ENCODE measurements at regions not wholly inside any gene's neighbourhood (a gene's known extent, or its start where the extent isn't known, plus 50 kb on each side); places are given as distances from the start of the nearest gene placed in this dataset.

GRCh38 chr20:24896984-24897383 is 52.1 kb upstream of the CST7 start:
- Histone ChIP-seq H3K9ac (no peak overlapping the region), H3K4me2 (no peak overlapping the region), H2AFZ (ENCODE audit: low read depth) (no peak overlapping the region), H3K27ac (no peak overlapping the region), H3K36me3 (ENCODE audit: insufficient read depth) (no peaks in the 10 kb centered on the region), H4K20me1 (ENCODE audit: insufficient read depth) (no peaks in the 10 kb centered on the region), H3K79me2 (ENCODE audit: insufficient read depth, low read depth) (no peaks in the 10 kb centered on the region), H3K4me3 (IDR thresholded peaks at IDR 0.05; ENCODE audit: insufficient read depth, low read depth, low read length) (no peak overlapping the region), H3K27me3 (ENCODE audit: insufficient read depth, low read depth) (no peaks in the 10 kb centered on the region), H3K4me1 (ENCODE audit: low read depth, poor library complexity, severe bottlenecking) (peaks cover 9% of the 10 kb centered on the region)
- TF ChIP-seq CTCF (conservative IDR thresholded peaks at IDR 0.05; ENCODE audit: low read depth, low read length): no peak

GRCh38 chr20:24897974-24898373 is 51.1 kb upstream of the CST7 start:
- H3K9ac ChIP-seq: no peak overlapping the region
- no peaks in the 10 kb centered on the region for H3K36me3 ChIP-seq (ENCODE audit: insufficient read depth)
- no peak overlapping the region for H3K27ac ChIP-seq
- no peak for TF ChIP-seq CTCF (conservative IDR thresholded peaks at IDR 0.05; ENCODE audit: low read depth, low read length)
- H3K4me3 ChIP-seq (IDR thresholded peaks at IDR 0.05; ENCODE audit: insufficient read depth, low read depth, low read length): no peak overlapping the region
- no peaks in the 10 kb centered on the region for H3K79me2 ChIP-seq (ENCODE audit: insufficient read depth, low read depth)
- no peaks in the 10 kb centered on the region for H4K20me1 ChIP-seq (ENCODE audit: insufficient read depth)
- H3K4me2 ChIP-seq: no peak overlapping the region
- H2AFZ ChIP-seq (ENCODE audit: low read depth): no peak overlapping the region
- H3K4me1 ChIP-seq (ENCODE audit: low read depth, poor library complexity, severe bottlenecking): peaks cover 9% of the 10 kb centered on the region
- no peaks in the 10 kb centered on the region for H3K27me3 ChIP-seq (ENCODE audit: insufficient read depth, low read depth)

- no peaks in the 10 kb centered on the region for H3K27me3 ChIP-seq (ENCODE audit: insufficient read depth, low read depth)
- no peak overlapping the region for H3K9ac ChIP-seq
- H4K20me1 ChIP-seq (ENCODE audit: insufficient read depth): no peaks in the 10 kb centered on the region
- no peak overlapping the region for H2AFZ ChIP-seq (ENCODE audit: low read depth)
- no peak for TF ChIP-seq CTCF (conservative IDR thresholded peaks at IDR 0.05; ENCODE audit: low read depth, low read length)
- H3K27ac ChIP-seq: no peak overlapping the region
- H3K36me3 ChIP-seq (ENCODE audit: insufficient read depth): no peaks in the 10 kb centered on the region
- no peak overlapping the region for H3K4me3 ChIP-seq (IDR thresholded peaks at IDR 0.05; ENCODE audit: insufficient read depth, low read depth, low read length)
- no peak overlapping the region for H3K4me2 ChIP-seq
- peaks cover 9% of the 10 kb centered on the region for H3K4me1 ChIP-seq (ENCODE audit: low read depth, poor library complexity, severe bottlenecking)
- no peaks in the 10 kb centered on the region for H3K79me2 ChIP-seq (ENCODE audit: insufficient read depth, low read depth)
Measured at GRCh38 chr20:24899153-24899552, 49.9 kb upstream of the CST7 start.
